OCI-LY1 (cell line): ENCODE measurements at regions not wholly inside any gene's neighbourhood (a gene's known extent, or its start where the extent isn't known, plus 50 kb on each side); places are given as distances from the start of the nearest gene placed in this dataset.

Experiments
- H2AFZ ChIP-seq: fragments of 200-600 bp; sonication (generic), shearing (Covaris generic); 2 replicates; pipeline ENCODE4 v1.6.0; 2014; ENCODE audit warnings: antibody characterized with exemption, mild to moderate bottlenecking, low read length
- H3F3A ChIP-seq: fragments of 200-600 bp; sonication (generic), shearing (Covaris generic); 2 replicates; pipeline ENCODE4 v1.6.0; 2014; ENCODE audit warnings: mild to moderate bottlenecking, antibody characterized with exemption, low read length, moderate library complexity; ENCODE audit not compliant: insufficient read depth
- H3K27ac ChIP-seq: fragments of 200-600 bp; sonication (generic); 2 replicates; pipeline ENCODE4 v1.5.1; 2014; ENCODE audit warnings: low read length, mixed run types, mild to moderate bottlenecking, low read depth; ENCODE audit not compliant: poor library complexity, severe bottlenecking
- H3K27me3 ChIP-seq: fragments of 200-600 bp; sonication (generic); 2 replicates; pipeline ENCODE4 v1.6.0; 2014; ENCODE audit warnings: antibody characterized with exemption, mild to moderate bottlenecking, low read length, moderate library complexity; ENCODE audit not compliant: insufficient read depth
- H3K36me3 ChIP-seq: fragments of 200-600 bp; sonication (generic); 2 replicates; pipeline ENCODE4 v1.6.1; 2014; ENCODE audit warnings: mild to moderate bottlenecking, antibody characterized with exemption, low read length, moderate library complexity, mixed read lengths; ENCODE audit not compliant: insufficient read depth
- H3K4me1 ChIP-seq: fragments of 200-600 bp; sonication (generic); 2 replicates; pipeline ENCODE4 v1.5.1; 2014; ENCODE audit warnings: mild to moderate bottlenecking, low read length, moderate library complexity; ENCODE audit not compliant: insufficient read depth, severe bottlenecking
- H3K4me2 ChIP-seq: fragments of 200-600 bp; sonication (generic), shearing (Covaris generic); 2 replicates; pipeline ENCODE4 v1.6.1; 2014; ENCODE audit warnings: low read length
- H3K4me3 ChIP-seq: fragments of 200-600 bp; sonication (generic); 2 replicates; pipeline ENCODE4 v1.5.1; 2014; ENCODE audit warnings: low read length, low read depth, mild to moderate bottlenecking, mixed read lengths; ENCODE audit not compliant: poor library complexity, severe bottlenecking
- H3K79me2 ChIP-seq: fragments of 200-600 bp; shearing (Covaris generic); 2 replicates; pipeline ENCODE4 v1.6.1; 2016; ENCODE audit warnings: mixed run types, low read length, mixed read lengths; ENCODE audit not compliant: insufficient read depth
- H3K9ac ChIP-seq: fragments of 200-600 bp; sonication (generic), shearing (Covaris generic); 2 replicates; pipeline ENCODE4 v1.6.1; 2014; ENCODE audit warnings: mild to moderate bottlenecking, low read length, mixed read lengths
- H3K9me2 ChIP-seq: fragments of 200-600 bp; sonication (generic), shearing (Covaris generic); 2 replicates; pipeline ENCODE4 v1.6.1; 2014; ENCODE audit warnings: low read depth, mild to moderate bottlenecking, low read length, mixed read lengths
- H3K9me3 ChIP-seq: fragments of 200-600 bp; shearing (Covaris generic); 2 replicates; pipeline ENCODE4 v1.6.1; 2014; ENCODE audit warnings: low read length, mixed read lengths
- H4K20me1 ChIP-seq: fragments of 200-600 bp; sonication (generic), shearing (Covaris generic); 2 replicates; pipeline ENCODE4 v1.6.0; 2016; ENCODE audit warnings: mild to moderate bottlenecking, low read length; ENCODE audit not compliant: insufficient read depth
- EZH2 ChIP-seq: fragments of 200-600 bp; sonication (generic), shearing (Covaris generic); IDR thresholded peaks from 2 replicates; pipeline ENCODE4 v1.8.0; 2017; ENCODE audit warnings: borderline replicate concordance, mixed run types, mild to moderate bottlenecking, antibody characterized with exemption, low read length, moderate library complexity, mixed read lengths
- TF ChIP-seq, protein P1 (sequence below): fragments of 200-600 bp; sonication (generic), shearing (Covaris generic); IDR thresholded peaks from 2 replicates; pipeline ENCODE4 v1.5.1; 2017; ENCODE audit warnings: mild to moderate bottlenecking, antibody characterized with exemption, low read length, moderate library complexity, mixed read lengths

DNA sequence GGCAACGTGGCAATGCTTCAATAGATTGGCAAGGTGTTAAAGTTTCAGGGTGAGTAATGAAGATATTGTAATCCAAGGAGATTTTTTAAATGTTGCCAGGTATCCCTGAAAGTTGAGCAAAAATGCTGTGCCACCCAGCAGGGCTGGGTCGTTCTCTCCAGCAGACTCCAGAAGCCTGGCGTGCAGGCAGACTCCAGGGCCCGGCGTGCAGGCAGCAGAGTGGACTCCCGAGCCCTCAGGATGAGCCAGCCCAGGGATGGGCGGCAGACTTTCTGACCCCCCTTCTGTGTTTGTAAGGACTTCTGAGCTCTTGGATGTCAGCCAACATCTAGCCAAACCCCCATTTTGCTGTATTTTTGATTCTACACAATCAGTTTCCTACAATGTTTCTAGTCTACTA is 289.1 kb downstream of the ZNF516 start:
- no peaks in the 10 kb centered on the region for H4K20me1 ChIP-seq
- H2AFZ ChIP-seq: no peak overlapping the region
- no peaks in the 10 kb centered on the region for H3K79me2 ChIP-seq
- no peak overlapping the region for H3K9ac ChIP-seq
- TF ChIP-seq, protein P1, sequence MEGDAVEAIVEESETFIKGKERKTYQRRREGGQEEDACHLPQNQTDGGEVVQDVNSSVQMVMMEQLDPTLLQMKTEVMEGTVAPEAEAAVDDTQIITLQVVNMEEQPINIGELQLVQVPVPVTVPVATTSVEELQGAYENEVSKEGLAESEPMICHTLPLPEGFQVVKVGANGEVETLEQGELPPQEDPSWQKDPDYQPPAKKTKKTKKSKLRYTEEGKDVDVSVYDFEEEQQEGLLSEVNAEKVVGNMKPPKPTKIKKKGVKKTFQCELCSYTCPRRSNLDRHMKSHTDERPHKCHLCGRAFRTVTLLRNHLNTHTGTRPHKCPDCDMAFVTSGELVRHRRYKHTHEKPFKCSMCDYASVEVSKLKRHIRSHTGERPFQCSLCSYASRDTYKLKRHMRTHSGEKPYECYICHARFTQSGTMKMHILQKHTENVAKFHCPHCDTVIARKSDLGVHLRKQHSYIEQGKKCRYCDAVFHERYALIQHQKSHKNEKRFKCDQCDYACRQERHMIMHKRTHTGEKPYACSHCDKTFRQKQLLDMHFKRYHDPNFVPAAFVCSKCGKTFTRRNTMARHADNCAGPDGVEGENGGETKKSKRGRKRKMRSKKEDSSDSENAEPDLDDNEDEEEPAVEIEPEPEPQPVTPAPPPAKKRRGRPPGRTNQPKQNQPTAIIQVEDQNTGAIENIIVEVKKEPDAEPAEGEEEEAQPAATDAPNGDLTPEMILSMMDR: no peak
- no peak for TF ChIP-seq EZH2
- H3K4me3 ChIP-seq: no peak overlapping the region
- H3K4me2 ChIP-seq: no peak overlapping the region
- no peaks in the 10 kb centered on the region for H3K27me3 ChIP-seq
- H3K9me3 ChIP-seq: no peaks in the 10 kb centered on the region
- H3K9me2 ChIP-seq: no peaks in the 10 kb centered on the region
- H3K27ac ChIP-seq: no peak overlapping the region
- H3F3A ChIP-seq: no peaks in the 10 kb centered on the region
- no peaks in the 10 kb centered on the region for H3K4me1 ChIP-seq
- H3K36me3 ChIP-seq: no peaks in the 10 kb centered on the region

DNA sequence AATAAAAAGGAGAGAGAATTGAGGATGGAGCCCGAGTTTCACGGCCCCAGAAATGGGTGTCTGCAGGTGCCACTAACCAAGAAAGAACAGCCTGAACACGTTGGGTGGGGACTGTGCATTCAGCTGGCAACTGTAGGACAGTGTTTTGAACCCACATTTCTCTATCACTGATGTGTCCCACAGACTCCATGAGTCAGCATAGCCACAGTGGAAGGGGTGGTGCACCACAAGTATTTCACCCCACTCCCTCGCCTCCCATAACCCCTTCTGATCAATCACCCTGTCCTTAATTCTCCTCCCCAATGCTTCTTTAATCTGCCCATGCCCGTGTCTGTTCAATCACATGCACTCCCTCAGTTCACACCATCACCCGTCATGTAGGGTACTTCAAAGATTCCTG is 291.5 kb downstream of the ZNF516 start:
- Histone ChIP-seq H3K27me3 (no peaks in the 10 kb centered on the region), H3K9ac (no peak overlapping the region), H3K9me2 (no peaks in the 10 kb centered on the region), H3K4me3 (no peak overlapping the region), H3K79me2 (no peaks in the 10 kb centered on the region), H3K36me3 (no peaks in the 10 kb centered on the region), H3K27ac (no peak overlapping the region), H2AFZ (no peak overlapping the region), H3K4me1 (no peaks in the 10 kb centered on the region), H3F3A (no peaks in the 10 kb centered on the region), H3K4me2 (no peak overlapping the region), H3K9me3 (no peaks in the 10 kb centered on the region), H4K20me1 (no peaks in the 10 kb centered on the region)
- TF ChIP-seq EZH2: no peak
- TF ChIP-seq, protein P1: no peak

DNA sequence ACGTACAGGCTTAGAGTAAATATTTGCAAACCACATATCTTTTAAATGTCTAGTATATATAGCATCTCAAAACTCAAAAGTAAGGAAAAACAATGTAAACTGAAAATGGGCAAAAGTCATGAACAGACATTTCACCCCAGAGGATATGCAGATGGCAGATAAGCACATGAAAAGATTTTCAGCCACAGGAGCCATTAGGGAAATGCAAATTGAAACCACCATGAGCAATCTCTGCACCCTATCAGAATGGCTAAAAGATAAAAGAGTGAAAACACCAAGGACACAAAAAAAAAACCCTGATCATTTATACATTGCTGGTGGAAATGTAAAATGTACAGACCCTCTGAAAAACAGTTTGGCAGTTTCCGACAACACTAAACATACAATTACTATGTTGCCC is 292.7 kb downstream of the ZNF516 start:
- Histone ChIP-seq H3K27ac (no peak overlapping the region), H3K9ac (no peak overlapping the region), H3K4me2 (no peak overlapping the region), H4K20me1 (no peaks in the 10 kb centered on the region), H3K27me3 (no peaks in the 10 kb centered on the region), H2AFZ (no peak overlapping the region), H3K36me3 (no peaks in the 10 kb centered on the region), H3K4me3 (no peak overlapping the region), H3F3A (no peaks in the 10 kb centered on the region), H3K9me2 (no peaks in the 10 kb centered on the region), H3K79me2 (no peaks in the 10 kb centered on the region), H3K9me3 (no peaks in the 10 kb centered on the region), H3K4me1 (no peaks in the 10 kb centered on the region)
- TF ChIP-seq, protein P1: no peak
- no peak for TF ChIP-seq EZH2
